GM21576 (cell line): ENCODE measurements at regions not wholly inside any gene's neighbourhood (a gene's known extent, or its start where the extent isn't known, plus 50 kb on each side); places are given as distances from the start of the nearest gene placed in this dataset.

Experiments
- ATAC-seq: cut with Tn5 transposase; IDR thresholded peaks from one replicate; pipeline ENCODE4 v1.9.1; 2021; ENCODE audit warnings: mild to moderate bottlenecking, moderate library complexity; ENCODE audit not compliant: unreplicated experiment

DNA sequence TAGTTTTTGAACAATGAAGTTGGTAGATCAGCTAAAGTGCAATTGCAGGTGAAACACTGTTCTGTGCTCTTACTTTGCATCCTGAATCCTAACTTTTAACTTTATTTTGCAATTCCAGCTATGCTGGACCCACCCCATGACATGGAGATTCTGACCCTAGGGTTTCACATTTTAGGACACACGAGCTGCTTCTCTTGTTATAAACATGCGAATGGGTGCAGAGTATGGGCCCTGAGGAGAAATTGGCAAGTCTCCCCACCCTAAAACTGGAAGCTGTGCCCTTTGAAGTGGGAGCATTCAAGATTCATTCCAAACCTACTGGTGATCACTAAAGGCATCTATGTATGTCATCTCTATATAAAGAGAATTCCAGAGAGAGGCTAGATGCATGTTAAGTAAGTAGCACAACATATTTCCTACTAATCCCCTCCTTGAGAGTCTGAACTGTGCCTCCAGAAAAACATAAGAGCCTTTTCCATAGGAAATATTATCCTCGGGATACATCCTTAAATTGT, 794.3 kb upstream of the ZEB2 start:
- ATAC-seq = no peak

DNA sequence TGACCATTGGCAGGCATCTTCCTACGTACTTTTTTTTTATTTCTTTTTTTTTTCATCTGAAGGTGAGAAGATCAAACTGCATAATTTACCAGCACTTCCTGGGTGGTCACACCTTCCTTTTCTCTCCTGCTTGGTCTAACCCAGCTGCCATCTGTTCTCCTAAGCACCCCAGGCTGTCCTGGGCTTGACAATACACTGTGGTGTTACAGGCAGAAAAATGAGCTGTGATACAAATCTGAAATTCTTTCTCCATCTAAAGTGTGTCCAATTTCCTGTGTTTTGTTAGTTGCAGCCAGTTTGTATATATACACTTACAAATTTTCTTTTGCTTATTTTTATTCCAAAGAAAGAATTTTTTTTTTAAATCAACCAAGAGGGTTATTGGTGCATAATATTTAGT, 786.0 kb upstream of the ZEB2 start:
- no peak for ATAC-seq

DNA sequence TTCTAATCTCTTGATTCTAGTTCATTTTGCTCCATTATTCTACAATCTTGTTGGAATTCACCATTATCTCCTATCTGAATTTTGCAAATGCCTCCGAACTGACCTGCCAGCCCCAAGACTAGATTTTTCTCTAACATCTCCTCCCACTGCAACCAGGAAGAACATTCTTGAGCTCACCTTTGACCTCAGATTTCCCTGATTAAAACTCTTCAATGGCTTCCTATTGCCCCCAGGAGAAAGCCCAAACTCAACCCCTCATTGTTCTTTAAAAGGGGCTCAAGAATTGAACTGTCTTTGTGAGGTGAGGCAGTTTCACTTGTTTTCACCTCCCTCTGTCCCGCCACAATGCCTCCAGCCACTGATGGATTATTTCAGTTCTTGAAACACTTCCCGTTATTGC, 784.6 kb upstream of the ZEB2 start:
- no peak for ATAC-seq

GRCh38 chr2:145303536-145303935, 783.6 kb upstream of the ZEB2 start:
- ATAC-seq = no peak

DNA sequence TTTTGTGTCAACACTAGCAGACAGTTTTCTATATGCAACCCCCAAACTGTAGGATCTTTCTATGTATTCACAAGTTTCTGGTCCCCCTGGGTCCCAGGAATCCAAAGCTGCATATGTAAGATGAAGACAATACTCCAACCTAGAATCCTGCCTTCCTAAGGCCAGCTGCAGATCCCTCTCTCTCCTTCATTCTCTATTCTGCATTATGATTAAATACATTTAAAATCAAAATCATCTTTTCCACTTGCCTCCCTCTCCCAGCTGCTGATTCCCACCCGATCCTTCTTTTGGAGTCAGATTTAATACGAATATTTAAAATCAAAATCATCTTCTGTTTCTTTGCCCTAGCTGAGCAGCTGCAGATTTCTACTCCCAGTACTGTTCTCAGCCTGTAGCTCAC, 783.0 kb upstream of the ZEB2 start:
- no peak for ATAC-seq

DNA sequence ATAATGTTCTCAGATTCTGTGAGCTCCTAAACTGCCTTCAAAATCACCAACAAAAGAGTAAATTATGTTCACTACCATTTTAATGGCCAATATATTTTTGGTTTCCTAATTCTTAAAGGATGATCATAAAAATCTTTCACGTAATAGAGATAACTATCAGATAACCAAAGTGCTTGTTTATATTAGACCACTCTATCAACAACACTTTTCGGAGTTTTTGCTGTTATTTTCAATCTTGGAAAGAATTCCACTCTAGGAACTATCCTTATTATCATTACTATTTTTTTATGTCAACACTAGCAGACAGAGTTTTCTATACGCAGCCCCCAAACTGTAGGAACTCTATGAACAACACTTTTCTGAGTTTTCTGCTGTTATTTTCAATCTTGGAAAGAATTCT, 782.5 kb upstream of the ZEB2 start:
- ATAC-seq = no peak

GRCh38 chr2:145299368-145299767, 779.4 kb upstream of the ZEB2 start:
- no peak for ATAC-seq

GRCh38 chr2:145292166-145292565, 772.2 kb upstream of the ZEB2 start:
- no peak for ATAC-seq

GRCh38 chr2:145290986-145291385, 771.1 kb upstream of the ZEB2 start:
- no peak for ATAC-seq

- no peak for ATAC-seq
Observed at GRCh38 chr2:145289946-145290345, 770.0 kb upstream of the ZEB2 start.

DNA sequence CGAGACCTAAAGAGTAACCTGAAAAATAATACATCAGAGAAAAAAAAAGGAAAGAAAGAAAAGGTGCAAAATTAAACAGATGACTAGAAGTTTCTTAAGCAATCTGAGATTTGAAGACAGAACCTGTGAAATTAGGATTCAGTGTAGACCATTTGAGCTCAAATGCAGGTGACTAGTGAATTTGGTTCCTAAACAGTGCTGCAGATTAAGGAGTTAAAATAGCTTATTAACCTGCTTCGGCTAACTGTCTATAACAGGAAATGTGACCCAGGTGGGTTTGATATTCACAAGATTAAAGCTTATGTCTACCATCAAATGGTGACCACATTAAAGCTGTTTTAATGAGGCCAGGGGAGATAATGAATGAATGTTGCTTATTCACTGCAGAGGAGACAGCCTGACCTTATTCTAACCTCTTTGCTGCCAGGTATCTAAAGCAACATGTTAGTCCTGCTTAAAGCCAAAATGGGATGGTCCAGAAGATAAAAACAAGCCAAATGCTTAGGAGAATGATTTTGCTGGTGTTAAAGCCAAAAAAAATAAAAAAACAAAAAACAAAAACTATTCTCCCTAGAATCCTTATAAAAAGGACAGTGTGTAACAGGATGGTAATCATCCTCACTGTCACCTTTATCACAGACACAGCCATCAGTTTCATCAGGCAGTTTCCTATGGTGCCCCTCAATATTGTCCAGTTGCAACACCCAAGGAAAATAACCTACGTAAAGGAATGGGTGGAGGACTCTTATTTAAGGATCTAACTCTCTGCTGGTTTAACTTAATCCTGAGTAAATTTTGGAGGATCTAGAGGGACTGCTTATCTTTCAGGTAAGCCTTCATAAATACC, 769.0 kb upstream of the ZEB2 start:
- no peak for ATAC-seq

DNA sequence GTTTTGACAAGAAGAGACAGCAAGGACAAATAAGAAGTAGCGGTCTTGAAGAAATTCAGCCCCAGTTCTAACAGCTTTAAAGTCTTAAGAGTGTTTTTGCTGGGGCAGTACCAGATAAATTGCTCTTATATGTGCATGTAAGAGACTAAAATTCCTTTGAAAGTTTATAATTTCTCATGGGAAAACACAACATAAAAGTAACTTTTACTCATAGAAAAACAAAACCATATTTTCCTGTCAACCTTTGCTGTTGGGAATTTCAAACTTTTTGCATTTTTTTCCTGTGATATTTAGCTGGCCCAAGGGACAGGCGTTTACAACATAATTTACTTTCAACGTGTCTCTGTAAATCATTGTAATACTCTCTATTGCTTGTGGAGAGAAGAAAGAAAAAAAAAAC, 767.8 kb upstream of the ZEB2 start:
- no peak for ATAC-seq

- ATAC-seq = no peak
Observed at GRCh38 chr2:145286716-145287275, 766.9 kb upstream of the ZEB2 start.

DNA sequence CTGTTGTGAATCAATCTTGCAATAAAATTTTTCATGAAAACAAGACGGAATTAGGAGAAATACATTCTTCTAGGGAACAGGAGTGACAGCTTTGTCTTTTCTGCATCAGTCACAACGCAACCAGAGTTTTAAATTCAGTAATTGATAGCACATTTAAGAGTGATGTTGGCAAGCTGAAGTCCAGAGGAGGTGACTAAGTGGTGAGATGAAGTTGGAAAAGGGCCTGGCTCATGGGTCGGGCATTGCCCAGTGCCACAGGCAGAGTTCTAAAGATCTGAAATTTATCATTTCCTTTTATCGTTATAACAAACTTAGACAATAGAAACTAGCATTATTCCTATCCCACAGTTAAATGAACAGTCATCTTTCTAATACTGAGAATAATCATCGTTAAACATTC, 764.6 kb upstream of the ZEB2 start:
- no peak for ATAC-seq

DNA sequence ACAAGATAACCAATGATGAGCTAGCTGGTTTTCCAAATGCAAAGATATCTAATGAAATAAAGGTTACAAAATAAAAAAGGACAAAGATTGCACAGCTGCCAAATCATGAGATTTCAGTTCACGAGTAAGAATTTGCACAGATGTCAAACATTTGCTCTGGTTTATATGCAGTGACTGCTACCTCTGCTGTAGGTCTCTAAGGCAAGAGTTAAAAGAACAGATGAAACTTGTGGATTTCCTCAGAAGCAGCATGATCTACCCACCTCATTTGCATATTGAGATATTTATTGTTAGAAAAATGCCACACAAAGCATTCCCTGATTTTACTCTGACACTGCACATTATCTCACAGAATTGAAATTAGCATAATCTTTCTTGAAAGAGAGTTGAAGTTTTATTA, 763.2 kb upstream of the ZEB2 start:
- no peak for ATAC-seq

DNA sequence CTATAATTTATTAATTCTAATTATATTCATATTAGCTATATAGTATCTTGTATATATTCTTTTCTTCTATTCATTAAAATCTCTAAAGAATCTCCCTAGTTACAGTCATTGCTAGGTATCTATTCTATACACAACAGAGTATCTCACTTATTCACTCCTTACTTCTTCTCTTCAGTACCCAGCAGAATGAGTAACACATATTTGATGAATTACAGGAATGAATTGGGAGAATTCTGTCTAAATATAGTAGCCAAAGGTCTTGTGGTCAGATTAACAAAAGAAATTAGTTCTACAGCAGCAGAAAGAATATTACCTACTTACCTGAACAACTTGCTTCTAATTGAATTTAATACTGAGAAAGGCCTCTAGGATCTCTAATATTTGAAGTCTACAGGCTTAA, 758.0 kb upstream of the ZEB2 start:
- no peak for ATAC-seq

GRCh38 chr2:145273840-145274239, 753.9 kb upstream of the ZEB2 start:
- no peak for ATAC-seq

GRCh38 chr2:145268931-145269330, 749.0 kb upstream of the ZEB2 start:
- no peak for ATAC-seq

DNA sequence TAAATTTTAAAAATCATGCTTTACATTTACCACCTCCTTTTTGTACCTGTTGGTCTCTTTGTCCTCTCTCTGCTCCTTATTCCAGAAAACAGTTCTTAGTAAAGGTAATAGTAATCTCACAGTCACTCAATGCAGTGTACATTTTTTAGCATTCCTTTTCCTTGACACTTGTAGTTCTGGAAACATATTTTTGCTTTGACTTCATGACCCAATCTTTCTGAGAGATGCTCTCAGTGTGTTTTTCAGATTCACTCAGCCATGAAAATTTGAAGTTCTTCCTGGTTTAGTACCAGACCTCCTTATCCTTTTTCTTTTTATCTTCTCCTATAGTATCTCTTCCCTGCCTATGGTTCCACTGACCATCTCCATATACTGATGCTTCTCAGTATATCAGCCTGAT, 747.5 kb upstream of the ZEB2 start:
- ATAC-seq = no peak

DNA sequence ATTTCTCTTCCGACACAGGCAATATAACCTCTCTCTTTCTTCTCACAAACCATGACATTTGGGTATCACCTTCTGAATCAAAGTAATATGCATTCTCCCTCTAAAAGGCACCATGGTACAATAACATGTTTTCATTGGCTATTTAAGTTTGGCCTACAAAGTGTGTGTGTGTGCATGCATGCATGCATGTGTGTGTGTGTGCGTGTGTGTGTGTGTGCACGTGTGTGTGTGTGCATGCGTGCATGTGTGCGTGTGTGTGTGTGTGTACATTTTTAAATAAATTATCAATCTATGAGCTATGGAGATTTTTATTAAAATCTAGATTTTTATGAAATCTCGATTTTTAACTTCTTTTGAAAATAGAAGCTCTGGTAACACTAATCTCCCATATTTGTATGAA, 745.3 kb upstream of the ZEB2 start:
- ATAC-seq = no peak

- no peak for ATAC-seq
Observed at GRCh38 chr2:145260674-145261073, 740.8 kb upstream of the ZEB2 start.

DNA sequence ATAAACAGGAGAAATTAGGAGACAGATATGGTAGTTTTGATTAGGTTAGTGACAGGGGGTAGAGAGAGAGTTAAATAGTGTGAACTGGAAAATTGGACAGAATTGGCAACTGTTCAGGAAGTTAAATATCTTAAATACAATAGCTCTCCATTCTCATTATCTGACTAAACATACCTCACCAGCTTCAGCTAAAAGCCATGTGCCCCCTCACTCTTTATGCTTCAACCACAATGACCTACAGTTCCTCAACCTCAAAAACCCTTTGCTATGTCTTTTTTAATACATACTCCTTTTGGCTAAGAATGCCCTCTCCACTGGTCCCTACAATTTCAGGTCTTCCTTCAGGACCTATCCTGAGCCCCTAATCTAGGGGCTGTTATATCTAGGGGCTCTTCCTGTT, 740.2 kb upstream of the ZEB2 start:
- ATAC-seq = no peak
